VCaP (cell line): ENCODE measurements at regions not wholly inside any gene's neighbourhood (a gene's known extent, or its start where the extent isn't known, plus 50 kb on each side); places are given as distances from the start of the nearest gene placed in this dataset.

Experiments used
- H3K27ac ChIP-seq: fragments of 450-650 bp; 2 replicates; pipeline ENCODE4 v1.5.1; 2017
- CTCF ChIP-seq: fragments of 450-650 bp; conservative IDR thresholded peaks from 2 replicates; pipeline ENCODE4 v1.5.1; 2017; ENCODE audit warnings: mild to moderate bottlenecking, moderate library complexity

- TF ChIP-seq CTCF = no peak
Observed at GRCh38 chr5:73278693-73279092, 105.7 kb downstream of the TMEM174 start.

GRCh38 chr5:73274881-73275663, 102.1 kb downstream of the TMEM174 start:
- TF ChIP-seq CTCF = no peak
- H3K27ac ChIP-seq = no peak overlapping the region

More at GRCh38 chr5:73278693-73279092, 105.7 kb downstream of the TMEM174 start:
- H3K27ac ChIP-seq = no peak overlapping the region

- H3K27ac ChIP-seq = no peak overlapping the region
- no peak for TF ChIP-seq CTCF
Observed at GRCh38 chr5:73274121-73274520, 101.1 kb downstream of the TMEM174 start.

GRCh38 chr5:73273379-73274050, 100.5 kb downstream of the TMEM174 start:
- H3K27ac ChIP-seq = no peak overlapping the region
- TF ChIP-seq CTCF = no peak

- TF ChIP-seq CTCF = no peak
- no peak overlapping the region for H3K27ac ChIP-seq
Observed at GRCh38 chr5:73272351-73272750, 99.4 kb downstream of the TMEM174 start.

- no peak for TF ChIP-seq CTCF
Observed at GRCh38 chr5:73268826-73269225, 95.8 kb downstream of the TMEM174 start.

GRCh38 chr5:73267766-73268435, 94.9 kb downstream of the TMEM174 start:
- TF ChIP-seq CTCF = no peak
- H3K27ac ChIP-seq = no peak overlapping the region

More at GRCh38 chr5:73268826-73269225, 95.8 kb downstream of the TMEM174 start:
- no peak overlapping the region for H3K27ac ChIP-seq
